Activated B cell treated with CpG ODN at 0.5 μM for 24 hours (primary cell): ENCODE measurements at regions not wholly inside any gene's neighbourhood (a gene's known extent, or its start where the extent isn't known, plus 50 kb on each side); places are given as distances from the start of the nearest gene placed in this dataset.

Experiments used
- ATAC-seq: fragments of 200-7000 bp; cut with Tn5 transposase; one replicate; pipeline ENCODE4 v1.10.0; 2021; ENCODE audit warnings: low read depth, mild to moderate bottlenecking, moderate library complexity
- CTCF ChIA-PET: fragments of 350-600 bp; sonication (Branson Sonifier 250); formaldehyde crosslinking; loops from one replicate; lab custom pipeline; 2021; ENCODE audit warnings: antibody characterized with exemption; lab: Charles Lee
- POLR2A ChIA-PET: fragments of 350-600 bp; sonication (Branson Sonifier 250); formaldehyde crosslinking; loops from one replicate; lab custom pipeline; 2021; ENCODE audit warnings: antibody characterized with exemption; lab: Charles Lee
- DNase-seq: peaks from one replicate; pipeline ENCODE4 v3.0.0; 2022
- H3K27ac Mint-ChIP-seq: one replicate; pipeline ENCODE4 v1.8.0; 2020; ENCODE audit warnings: mixed read lengths
- H3K27me3 Mint-ChIP-seq: one replicate; pipeline ENCODE4 v1.8.0; 2021; ENCODE audit warnings: mixed read lengths
- H3K36me3 Mint-ChIP-seq: one replicate; pipeline ENCODE4 v1.8.0; 2021; ENCODE audit warnings: low read depth, mixed read lengths
- H3K4me1 Mint-ChIP-seq: one replicate; pipeline ENCODE4 v1.8.0; 2021; ENCODE audit warnings: mixed read lengths
- H3K4me3 Mint-ChIP-seq: one replicate; pipeline ENCODE4 v1.8.0; 2020; ENCODE audit warnings: mild to moderate bottlenecking, mixed read lengths
- H3K9me3 Mint-ChIP-seq: one replicate; pipeline ENCODE4 v1.8.0; 2020; ENCODE audit warnings: mixed read lengths
- CTCF ChIP-seq: fragments of 200-600 bp; IDR thresholded peaks from one replicate; pipeline ENCODE4 v1.8.0; 2022; ENCODE audit warnings: antibody characterized with exemption, mild to moderate bottlenecking
- intact Hi-C: fragments of 100-400 bp; cut with micrococcal nuclease; formaldehyde crosslinking; loops from one replicate; pipeline ENCODE4 v1.15.1; 2024

DNA sequence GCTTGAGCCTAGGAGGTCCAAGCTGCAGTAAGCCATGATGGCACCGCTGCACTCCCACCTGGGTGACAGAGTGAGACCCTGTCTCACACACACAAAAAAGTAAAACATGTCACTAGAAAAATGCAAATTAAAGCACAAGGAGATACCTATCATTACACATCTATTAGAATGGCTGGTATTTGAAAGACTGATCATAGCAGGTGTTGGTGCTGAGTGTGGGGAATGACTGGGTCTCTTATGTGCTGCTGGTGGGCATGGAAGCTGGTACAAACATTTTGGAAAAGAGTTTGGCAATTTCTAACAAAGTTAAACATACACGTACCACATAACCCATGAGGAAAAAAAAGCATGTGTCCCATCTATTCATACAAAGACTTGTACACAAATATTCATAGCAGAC, 142.1 kb upstream of the ZBTB40 start:
- Mint-ChIP-seq H3K27ac (no peak overlapping the region), H3K9me3 (peaks cover 4% of the 10 kb centered on the region), H3K4me3 (no peak overlapping the region), H3K27me3 (peaks cover 12% of the 10 kb centered on the region), H3K36me3 (no peaks in the 10 kb centered on the region), H3K4me1 (no peaks in the 10 kb centered on the region)
- ATAC-seq (no peak), DNase-seq (no peak)
- intact Hi-C loops = no loop called here
- ChIA-PET POLR2A (no interaction called here), CTCF (no interaction called here)
- TF ChIP-seq CTCF = no peak

- intact Hi-C loops = no loop called here
- DNase-seq = no peak
- no peak for ATAC-seq
- Mint-ChIP-seq H3K4me3 (no peak overlapping the region), H3K9me3 (peaks cover 4% of the 10 kb centered on the region), H3K36me3 (no peaks in the 10 kb centered on the region), H3K4me1 (no peaks in the 10 kb centered on the region), H3K27ac (no peak overlapping the region), H3K27me3 (peaks cover 7% of the 10 kb centered on the region)
- ChIA-PET POLR2A (no interaction called here), CTCF (no interaction called here)
- TF ChIP-seq CTCF = no peak
Observed at GRCh38 chr1:22311461-22311860, 140.2 kb upstream of the ZBTB40 start.

DNA sequence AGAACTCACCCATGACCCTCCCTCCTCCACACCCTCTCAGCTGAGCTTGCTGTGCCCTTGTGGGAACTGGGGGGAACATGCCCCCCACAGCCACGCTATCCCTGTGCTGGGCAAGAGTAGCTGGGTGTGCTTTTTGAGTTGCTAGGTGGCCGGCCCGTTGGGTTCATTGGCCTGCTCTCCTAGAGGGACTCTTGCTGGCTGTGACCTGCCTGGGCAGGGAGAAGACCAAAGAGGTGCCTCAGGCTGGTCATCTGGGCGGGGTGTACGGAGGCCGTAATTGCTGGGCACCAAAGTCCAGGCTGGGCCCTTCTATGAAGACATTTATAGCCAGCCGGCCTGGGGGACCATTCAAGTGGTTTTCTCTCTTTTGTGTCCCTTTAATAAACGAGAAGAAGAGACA, 138.3 kb upstream of the ZBTB40 start:
- peaks cover 10% of the 10 kb centered on the region for H3K27me3 Mint-ChIP-seq
- H3K4me3 Mint-ChIP-seq = no peak overlapping the region
- no peak for TF ChIP-seq CTCF
- ATAC-seq (no peak), DNase-seq (no peak)
- peaks cover 4% of the 10 kb centered on the region for H3K9me3 Mint-ChIP-seq
- intact Hi-C loops = no loop called here
- no peaks in the 10 kb centered on the region for H3K4me1 Mint-ChIP-seq
- no peaks in the 10 kb centered on the region for H3K36me3 Mint-ChIP-seq
- H3K27ac Mint-ChIP-seq = no peak overlapping the region
- ChIA-PET CTCF (no interaction called here), POLR2A (no interaction called here)

DNA sequence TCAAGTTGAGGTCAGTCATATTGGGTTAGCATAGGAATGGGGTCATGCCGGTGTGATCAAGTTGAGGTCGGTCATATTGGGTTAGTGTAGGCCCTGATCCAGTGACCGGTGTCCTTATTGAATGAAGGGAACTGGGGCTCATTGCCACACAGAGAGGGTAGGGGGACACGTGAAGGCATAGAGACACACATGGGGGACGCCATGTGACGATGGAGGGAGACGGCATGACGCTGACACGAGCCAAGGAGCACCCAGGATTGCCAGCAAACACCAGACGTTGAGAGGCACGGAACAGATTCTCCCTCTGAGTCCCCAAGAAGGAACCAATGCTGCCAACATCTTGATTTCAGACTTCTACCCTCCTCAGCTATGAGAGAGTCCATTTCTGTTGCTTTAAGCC, 136.9 kb upstream of the ZBTB40 start:
- ChIA-PET CTCF (no interaction called here), POLR2A (no interaction called here)
- no peak overlapping the region for H3K27ac Mint-ChIP-seq
- peaks cover under 1% of the 10 kb centered on the region for H3K9me3 Mint-ChIP-seq
- H3K4me3 Mint-ChIP-seq = no peak overlapping the region
- intact Hi-C loops = no loop called here
- TF ChIP-seq CTCF = no peak
- H3K4me1 Mint-ChIP-seq = no peaks in the 10 kb centered on the region
- peaks cover 17% of the 10 kb centered on the region for H3K27me3 Mint-ChIP-seq
- DNase-seq = no peak
- H3K36me3 Mint-ChIP-seq = no peaks in the 10 kb centered on the region
- no peak for ATAC-seq

DNA sequence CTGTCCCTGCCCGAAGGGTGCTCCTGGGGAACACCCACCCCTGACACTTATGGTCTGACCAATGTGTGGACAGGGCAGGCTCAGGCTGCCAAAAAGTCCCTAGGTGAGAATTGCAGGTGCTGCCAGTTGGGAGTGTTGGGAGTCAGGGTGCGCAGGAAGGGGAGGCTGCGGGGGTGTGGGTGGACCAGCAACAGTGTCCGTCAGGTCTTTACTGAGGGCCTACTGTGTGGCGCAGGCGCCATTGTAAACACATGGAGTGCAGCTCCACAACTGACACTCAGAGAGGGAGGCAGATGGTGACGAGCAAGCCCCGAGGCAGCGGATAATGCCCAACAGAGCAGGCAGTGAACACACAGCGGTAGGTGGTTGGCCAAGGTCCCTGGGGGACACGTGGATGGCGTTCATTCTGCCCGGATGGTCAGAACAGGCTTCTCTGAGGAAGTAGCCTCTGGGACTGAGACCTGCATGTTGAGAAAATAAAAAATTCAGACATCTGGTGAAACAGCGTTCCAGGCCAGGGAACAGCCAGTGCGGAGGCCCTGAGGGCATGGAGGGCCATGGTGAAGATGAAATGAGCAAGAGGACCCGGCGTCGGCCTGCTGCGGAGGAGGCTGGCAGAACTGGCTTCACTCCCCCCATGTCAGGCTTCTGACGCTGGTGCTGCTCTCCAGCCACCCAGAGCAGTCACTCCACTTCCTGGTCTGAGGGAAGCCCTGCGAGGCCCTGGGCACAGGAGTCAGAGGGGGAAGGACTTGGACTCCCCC, 136.2 kb upstream of the ZBTB40 start:
- no peak overlapping the region for H3K4me3 Mint-ChIP-seq
- no peak for ATAC-seq
- H3K4me1 Mint-ChIP-seq = no peaks in the 10 kb centered on the region
- ChIA-PET POLR2A (no interaction called here), CTCF (no interaction called here)
- no peak for TF ChIP-seq CTCF
- no peaks in the 10 kb centered on the region for H3K36me3 Mint-ChIP-seq
- no peak overlapping the region for H3K27ac Mint-ChIP-seq
- DNase-seq = no peak
- no peaks in the 10 kb centered on the region for H3K9me3 Mint-ChIP-seq
- H3K27me3 Mint-ChIP-seq = peaks cover 22% of the 10 kb centered on the region
- intact Hi-C loops = no loop called here
